SK-N-SH treated with all-trans-retinoic acid at 6 μM for 48 hours (cell line): ENCODE measurements at regions not wholly inside any gene's neighbourhood (a gene's known extent, or its start where the extent isn't known, plus 50 kb on each side); places are given as distances from the start of the nearest gene placed in this dataset.

Experiments used
- ATAC-seq: fragments of 200-7000 bp; cut with Tn5 transposase; 3 replicates; pipeline ENCODE4 v1.9.1; 2020; ENCODE audit warnings: mild to moderate bottlenecking, moderate library complexity
- ARNTL ChIP-seq: fragments of 450-650 bp; formaldehyde crosslinking; IDR thresholded peaks from 2 replicates; pipeline ENCODE4 v1.5.0; 2020; ENCODE audit warnings: low read depth, mild to moderate bottlenecking, moderate library complexity, borderline replicate concordance
- BACH2 ChIP-seq: fragments of 250-450 bp; sonication (Bioruptor Pico); IDR thresholded peaks from 2 replicates; pipeline ENCODE4 v1.9.0; 2021; ENCODE audit warnings: mild to moderate bottlenecking, borderline replicate concordance
- CREB5 ChIP-seq: fragments of 250-450 bp; sonication (Bioruptor Pico); IDR thresholded peaks from 2 replicates; pipeline ENCODE4 v1.5.1; 2020; ENCODE audit warnings: low read depth, mild to moderate bottlenecking, moderate library complexity
- CSDC2 ChIP-seq: fragments of 250-450 bp; sonication (Bioruptor Pico); IDR thresholded peaks from 2 replicates; pipeline ENCODE4 v1.5.0; 2020; ENCODE audit warnings: mild to moderate bottlenecking, moderate library complexity
- CSRNP3 ChIP-seq: fragments of 250-450 bp; sonication (Bioruptor Pico); IDR thresholded peaks from 2 replicates; pipeline ENCODE4 v1.5.1; 2021; ENCODE audit warnings: mild to moderate bottlenecking, moderate library complexity
- ESRRG ChIP-seq: fragments of 250-450 bp; sonication (Bioruptor Pico); IDR thresholded peaks from 2 replicates; pipeline ENCODE4 v1.6.1; 2021; ENCODE audit warnings: mild to moderate bottlenecking
- GLIS3 ChIP-seq: fragments of 250-450 bp; sonication (Bioruptor Pico); IDR thresholded peaks from 2 replicates; pipeline ENCODE4 v1.5.0; 2020; ENCODE audit warnings: mild to moderate bottlenecking, moderate library complexity
- ISL1 ChIP-seq: fragments of 250-450 bp; sonication (Bioruptor Pico); IDR thresholded peaks from 2 replicates; pipeline ENCODE4 v2.1.2; 2022; ENCODE audit warnings: mild to moderate bottlenecking, moderate library complexity
- OSR1 ChIP-seq: fragments of 250-450 bp; sonication (Bioruptor Pico); IDR thresholded peaks from 2 replicates; pipeline ENCODE4 v1.8.0; 2022; ENCODE audit warnings: moderate library complexity, mild to moderate bottlenecking, inconsistent platforms
- PATZ1 ChIP-seq: fragments of 250-450 bp; sonication (Bioruptor Pico); IDR thresholded peaks from 2 replicates; pipeline ENCODE4 v1.8.0; 2020; ENCODE audit warnings: mild to moderate bottlenecking, moderate library complexity, borderline replicate concordance
- PPARA ChIP-seq: fragments of 250-450 bp; sonication (Bioruptor Pico); IDR thresholded peaks from 2 replicates; pipeline ENCODE4 v1.5.0; 2020; ENCODE audit warnings: mild to moderate bottlenecking, borderline replicate concordance
- RARB ChIP-seq: fragments of 250-450 bp; sonication (Bioruptor Pico); IDR thresholded peaks from 2 replicates; pipeline ENCODE4 v1.8.0; 2021; ENCODE audit warnings: mild to moderate bottlenecking, moderate library complexity
- SNAI2 ChIP-seq: fragments of 250-450 bp; sonication (Bioruptor Pico); IDR thresholded peaks from 2 replicates; pipeline ENCODE4 v1.5.0; 2020; ENCODE audit warnings: mild to moderate bottlenecking, moderate library complexity
- TCF4 ChIP-seq: fragments of 250-450 bp; sonication (Bioruptor Pico); IDR thresholded peaks from 2 replicates; pipeline ENCODE4 v1.8.0; 2021; ENCODE audit warnings: mild to moderate bottlenecking, moderate library complexity, borderline replicate concordance
- TOX ChIP-seq: fragments of 250-450 bp; sonication (Bioruptor Pico); IDR thresholded peaks from 2 replicates; pipeline ENCODE4 v1.8.0; 2021; ENCODE audit warnings: mild to moderate bottlenecking, moderate library complexity, borderline replicate concordance
- ZC3H10 ChIP-seq: fragments of 250-450 bp; sonication (Bioruptor Pico); IDR thresholded peaks from 2 replicates; pipeline ENCODE4 v1.5.1; 2021; ENCODE audit warnings: mild to moderate bottlenecking, moderate library complexity
- ZFP3 ChIP-seq: fragments of 250-450 bp; sonication (Bioruptor Pico); IDR thresholded peaks from 2 replicates; pipeline ENCODE4 v1.5.0; 2020; ENCODE audit warnings: mild to moderate bottlenecking, moderate library complexity
- ZFP30 ChIP-seq: fragments of 450-650 bp; formaldehyde crosslinking; IDR thresholded peaks from 2 replicates; pipeline ENCODE4 v1.5.0; 2022; ENCODE audit warnings: mild to moderate bottlenecking, moderate library complexity
- ZNF565 ChIP-seq: fragments of 450-650 bp; formaldehyde crosslinking; conservative IDR thresholded peaks from 2 replicates; pipeline ENCODE4 v1.5.0; 2020; ENCODE audit warnings: low read depth, mild to moderate bottlenecking, moderate library complexity
- ZNF8 ChIP-seq: fragments of 450-650 bp; formaldehyde crosslinking; IDR thresholded peaks from 2 replicates; pipeline ENCODE4 v1.5.0; 2020; ENCODE audit warnings: mild to moderate bottlenecking, moderate library complexity
- TF ChIP-seq, protein P1 (sequence below): fragments of 250-450 bp; sonication (Bioruptor Pico); IDR thresholded peaks from 2 replicates; pipeline ENCODE4 v1.5.0; 2020; ENCODE audit warnings: mild to moderate bottlenecking, moderate library complexity
- TF ChIP-seq, protein P2 (sequence below): fragments of 250-450 bp; sonication (Bioruptor Pico); IDR thresholded peaks from 2 replicates; pipeline ENCODE4 v1.8.0; 2021; ENCODE audit warnings: low read depth, mild to moderate bottlenecking, moderate library complexity, borderline replicate concordance

DNA sequence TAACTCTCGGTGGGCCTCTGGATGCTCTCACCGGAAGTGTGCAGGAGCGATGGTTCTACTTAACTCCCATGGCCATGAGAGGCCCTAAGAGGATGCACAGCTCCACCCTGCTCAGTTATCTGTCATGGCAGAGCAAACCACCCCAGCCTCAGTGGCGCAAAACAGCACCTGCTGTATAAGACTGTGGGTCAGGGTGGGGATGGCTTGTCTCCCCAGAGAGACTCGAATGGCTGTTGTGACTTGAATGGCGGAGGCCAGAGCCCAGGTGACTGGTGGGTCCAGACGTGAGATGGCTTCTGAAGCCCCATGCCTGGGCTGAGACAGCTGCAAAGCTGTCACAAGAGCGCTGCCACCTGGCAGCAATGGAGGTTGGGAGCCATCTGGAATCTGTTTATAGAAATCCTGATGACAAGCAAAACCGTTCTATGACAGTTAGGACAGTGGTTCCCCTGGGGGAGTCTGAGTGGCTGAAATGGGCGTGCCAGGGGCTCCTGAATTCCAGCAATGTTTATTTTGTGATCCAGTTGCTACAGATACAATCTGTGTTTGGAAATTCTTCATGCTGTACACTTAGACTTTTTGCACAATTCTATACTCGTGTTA lies 490.5 kb downstream of the TCERG1L start:
- no peak for ATAC-seq
- TF ChIP-seq ZNF8 (CRISPR knock-in tag) (no peak), TCF4 (CRISPR knock-in tag) (no peak), SNAI2 (no peak), PPARA (no peak), ESRRG (CRISPR knock-in tag) (no peak), TOX (CRISPR knock-in tag) (no peak), ZC3H10 (no peak), RARB (CRISPR knock-in tag) (no peak), CSRNP3 (CRISPR knock-in tag) (no peak), CREB5 (CRISPR knock-in tag) (no peak), ISL1 (no peak), PATZ1 (no peak), ZFP30 (no peak)
- TF ChIP-seq, protein P1, sequence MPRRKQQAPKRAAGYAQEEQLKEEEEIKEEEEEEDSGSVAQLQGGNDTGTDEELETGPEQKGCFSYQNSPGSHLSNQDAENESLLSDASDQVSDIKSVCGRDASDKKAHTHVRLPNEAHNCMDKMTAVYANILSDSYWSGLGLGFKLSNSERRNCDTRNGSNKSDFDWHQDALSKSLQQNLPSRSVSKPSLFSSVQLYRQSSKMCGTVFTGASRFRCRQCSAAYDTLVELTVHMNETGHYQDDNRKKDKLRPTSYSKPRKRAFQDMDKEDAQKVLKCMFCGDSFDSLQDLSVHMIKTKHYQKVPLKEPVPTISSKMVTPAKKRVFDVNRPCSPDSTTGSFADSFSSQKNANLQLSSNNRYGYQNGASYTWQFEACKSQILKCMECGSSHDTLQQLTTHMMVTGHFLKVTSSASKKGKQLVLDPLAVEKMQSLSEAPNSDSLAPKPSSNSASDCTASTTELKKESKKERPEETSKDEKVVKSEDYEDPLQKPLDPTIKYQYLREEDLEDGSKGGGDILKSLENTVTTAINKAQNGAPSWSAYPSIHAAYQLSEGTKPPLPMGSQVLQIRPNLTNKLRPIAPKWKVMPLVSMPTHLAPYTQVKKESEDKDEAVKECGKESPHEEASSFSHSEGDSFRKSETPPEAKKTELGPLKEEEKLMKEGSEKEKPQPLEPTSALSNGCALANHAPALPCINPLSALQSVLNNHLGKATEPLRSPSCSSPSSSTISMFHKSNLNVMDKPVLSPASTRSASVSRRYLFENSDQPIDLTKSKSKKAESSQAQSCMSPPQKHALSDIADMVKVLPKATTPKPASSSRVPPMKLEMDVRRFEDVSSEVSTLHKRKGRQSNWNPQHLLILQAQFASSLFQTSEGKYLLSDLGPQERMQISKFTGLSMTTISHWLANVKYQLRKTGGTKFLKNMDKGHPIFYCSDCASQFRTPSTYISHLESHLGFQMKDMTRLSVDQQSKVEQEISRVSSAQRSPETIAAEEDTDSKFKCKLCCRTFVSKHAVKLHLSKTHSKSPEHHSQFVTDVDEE (CRISPR knock-in tag): no peak
- TF ChIP-seq, all 23 proteins: peak for 0

DNA sequence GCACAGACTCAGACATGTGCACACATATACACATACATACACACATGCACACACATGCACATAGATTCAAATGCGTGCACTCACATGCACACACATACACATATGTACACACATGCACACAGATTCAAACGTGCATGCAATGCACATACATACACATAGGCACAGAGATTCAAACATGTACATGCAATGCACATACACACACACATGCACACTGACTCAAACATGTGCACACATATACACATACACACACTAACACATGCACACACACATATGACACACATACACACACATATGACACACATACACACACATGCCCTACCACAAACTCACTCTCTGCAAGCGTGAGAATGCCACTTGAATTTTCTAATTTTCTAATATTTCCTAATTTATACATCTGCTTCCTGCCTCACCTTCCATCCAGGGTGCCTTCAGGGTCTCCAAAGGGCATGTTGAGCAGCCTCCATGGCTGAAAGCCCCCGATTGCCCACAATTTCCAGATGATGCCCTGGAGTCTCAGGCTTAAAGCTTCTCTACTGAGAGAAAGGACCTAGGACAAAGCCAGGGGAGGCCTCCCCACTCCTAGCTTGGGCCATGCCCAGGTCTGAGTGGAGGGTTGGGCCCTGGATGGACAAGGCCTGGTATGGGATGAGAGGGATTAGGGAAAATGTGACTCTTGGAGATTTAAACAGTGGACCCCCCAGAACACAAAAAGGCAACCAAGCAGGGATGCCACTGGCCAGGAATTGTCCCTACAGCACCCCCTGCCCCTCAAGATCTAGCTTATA lies 487.1 kb downstream of the TCERG1L start:
- TF ChIP-seq CREB5 (CRISPR knock-in tag) (no peak), ARNTL (CRISPR knock-in tag) (no peak), PPARA (no peak), TOX (CRISPR knock-in tag) (no peak), RARB (CRISPR knock-in tag) (no peak), SNAI2 (no peak), OSR1 (no peak), GLIS3 (CRISPR knock-in tag) (no peak), ZFP30 (no peak)
- TF ChIP-seq, protein P2, sequence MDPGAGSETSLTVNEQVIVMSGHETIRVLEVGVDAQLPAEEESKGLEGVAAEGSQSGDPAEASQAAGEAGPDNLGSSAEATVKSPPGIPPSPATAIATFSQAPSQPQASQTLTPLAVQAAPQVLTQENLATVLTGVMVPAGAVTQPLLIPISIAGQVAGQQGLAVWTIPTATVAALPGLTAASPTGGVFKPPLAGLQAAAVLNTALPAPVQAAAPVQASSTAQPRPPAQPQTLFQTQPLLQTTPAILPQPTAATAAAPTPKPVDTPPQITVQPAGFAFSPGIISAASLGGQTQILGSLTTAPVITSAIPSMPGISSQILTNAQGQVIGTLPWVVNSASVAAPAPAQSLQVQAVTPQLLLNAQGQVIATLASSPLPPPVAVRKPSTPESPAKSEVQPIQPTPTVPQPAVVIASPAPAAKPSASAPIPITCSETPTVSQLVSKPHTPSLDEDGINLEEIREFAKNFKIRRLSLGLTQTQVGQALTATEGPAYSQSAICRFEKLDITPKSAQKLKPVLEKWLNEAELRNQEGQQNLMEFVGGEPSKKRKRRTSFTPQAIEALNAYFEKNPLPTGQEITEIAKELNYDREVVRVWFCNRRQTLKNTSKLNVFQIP (CRISPR knock-in tag): no peak
- no peak for ATAC-seq

DNA sequence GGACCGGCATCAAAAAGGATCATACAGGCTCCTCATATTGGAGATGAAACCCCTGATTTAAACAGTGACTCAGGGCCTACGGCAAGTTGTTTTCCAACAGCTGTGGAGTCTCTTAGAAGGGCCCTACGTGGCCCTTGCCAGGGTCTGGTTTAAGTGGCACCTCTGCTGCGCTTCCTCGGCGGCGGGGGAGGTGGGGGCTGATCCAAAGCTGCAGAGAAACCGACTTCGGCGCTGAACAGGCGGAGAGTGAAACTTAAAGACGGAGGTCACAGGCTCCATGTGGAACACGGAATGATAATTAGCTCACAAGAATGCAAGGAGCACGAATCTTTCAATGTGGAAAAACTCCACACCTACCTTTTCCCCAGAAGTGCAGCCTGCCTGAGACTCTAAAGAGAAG lies 477.9 kb downstream of the TCERG1L start:
- no peak for ATAC-seq
- TF ChIP-seq GLIS3 (CRISPR knock-in tag) (no peak), OSR1 (no peak), ISL1 (no peak), ZFP30 (no peak), ZC3H10 (no peak), CSDC2 (CRISPR knock-in tag) (no peak), ARNTL (CRISPR knock-in tag) (no peak), ZNF565 (CRISPR knock-in tag) (no peak), BACH2 (CRISPR knock-in tag) (no peak), ZFP3 (CRISPR knock-in tag) (no peak), ESRRG (CRISPR knock-in tag) (no peak), SNAI2 (no peak), PPARA (no peak), CREB5 (CRISPR knock-in tag) (no peak)
- TF ChIP-seq, protein P2 (CRISPR knock-in tag): no peak
